Liver (tissue), 8 donors: ENCODE measurements at regions not wholly inside any gene's neighbourhood (a gene's known extent, or its start where the extent isn't known, plus 50 kb on each side); places are given as distances from the start of the nearest gene placed in this dataset.

Experiments used
- DNase-seq: peaks from one replicate; pipeline ENCODE4 v3.0.0-alpha.2; 2017; ENCODE audit warnings: low spot score
- H3K27ac ChIP-seq, 2 donors: one replicate each; pipeline ENCODE4 v1.7.0; 2013; ENCODE audit warnings: inconsistent platforms in 2 of 2, low read length in 2 of 2, control low read depth in 1 of 2, low read depth in 1 of 2, mild to moderate bottlenecking in 1 of 2
- H3K27me3 ChIP-seq, 4 donors: one replicate each; pipeline versions ENCODE4 v1.6.1 to v1.7.0; 2013; ENCODE audit warnings: low read length in 3 of 4, inconsistent platforms in 1 of 4, mild to moderate bottlenecking in 1 of 4, moderate library complexity in 1 of 4; ENCODE audit not compliant: control insufficient read depth in 4 of 4, insufficient read depth in 4 of 4
- H3K36me3 ChIP-seq, 4 donors: one replicate each; pipeline versions ENCODE4 v1.6.1 to v1.7.0; 2013; ENCODE audit warnings: low read length in 3 of 4, mild to moderate bottlenecking in 3 of 4, low read depth in 1 of 4, moderate library complexity in 1 of 4; ENCODE audit not compliant: control insufficient read depth in 4 of 4, insufficient read depth in 3 of 4
- H3K4me1 ChIP-seq, 4 donors: one replicate each; pipeline versions ENCODE4 v1.6.1 to v1.7.0; 2013; ENCODE audit warnings: low read length in 3 of 4, mild to moderate bottlenecking in 3 of 4, moderate library complexity in 1 of 4; ENCODE audit not compliant: control insufficient read depth in 4 of 4, insufficient read depth in 4 of 4
- H3K4me3 ChIP-seq, 3 donors: one replicate each; pipeline versions ENCODE4 v1.6.1 to v1.7.0; 2013; ENCODE audit warnings: low read length in 3 of 3, control low read depth in 1 of 3, low read depth in 1 of 3, mild to moderate bottlenecking in 1 of 3
- H3K9ac ChIP-seq, 2 donors: one replicate each; pipeline ENCODE4 v1.7.0; 2013; ENCODE audit warnings: low read length in 2 of 2, mild to moderate bottlenecking in 2 of 2, moderate library complexity in 2 of 2, control low read depth in 1 of 2, low read depth in 1 of 2
- H3K9me3 ChIP-seq, 4 donors: one replicate each; pipeline versions ENCODE4 v1.6.1 to v1.7.0; 2013; ENCODE audit warnings: low read length in 3 of 4; ENCODE audit not compliant: control insufficient read depth in 4 of 4
- CTCF ChIP-seq: fragments of 150-350 bp; IDR thresholded peaks from 2 replicates; pipeline ENCODE4 v1.5.1; 2017; ENCODE audit warnings: improper control_type of control experiment, low read depth, low read length; ENCODE audit not compliant: missing input control
- EGR1 ChIP-seq, 2 donors: IDR thresholded peaks; 2 replicates each; pipeline ENCODE4 v1.6.1; 2016 to 2018; ENCODE audit warnings: antibody characterized with exemption in 2 of 2, low read depth in 2 of 2
- FOXA2 ChIP-seq: IDR thresholded peaks from 2 replicates; pipeline ENCODE4 v1.6.1; 2016; ENCODE audit warnings: antibody characterized with exemption
- GABPA ChIP-seq, 2 donors: IDR thresholded peaks in 1 of 2; conservative IDR thresholded peaks in 1 of 2; 2 replicates each; pipeline ENCODE4 v1.6.1; 2016; ENCODE audit warnings: antibody characterized with exemption in 2 of 2, mild to moderate bottlenecking in 1 of 2, moderate library complexity in 1 of 2
- HNF4A ChIP-seq, 2 donors: conservative IDR thresholded peaks; 2 replicates each; pipeline ENCODE4 v1.6.1; 2016; ENCODE audit warnings: antibody characterized with exemption in 2 of 2, mild to moderate bottlenecking in 2 of 2
- JUND ChIP-seq, 2 donors: IDR thresholded peaks; 2 replicates each; pipeline ENCODE4 v1.6.1; 2016; ENCODE audit warnings: antibody characterized with exemption in 2 of 2
- MAX ChIP-seq: IDR thresholded peaks from 2 replicates; pipeline ENCODE4 v1.6.1; 2016; ENCODE audit warnings: antibody characterized with exemption
- NR2F2 ChIP-seq: IDR thresholded peaks from 2 replicates; pipeline ENCODE4 v1.6.1; 2016; ENCODE audit warnings: antibody characterized with exemption
- REST ChIP-seq: IDR thresholded peaks from 2 replicates; pipeline ENCODE4 v1.6.1; 2016; ENCODE audit warnings: antibody characterized with exemption, mild to moderate bottlenecking
- RXRA ChIP-seq, 2 donors: IDR thresholded peaks; 2 replicates each; pipeline ENCODE4 v1.6.1; 2017 to 2018; ENCODE audit warnings: antibody characterized with exemption in 2 of 2, mild to moderate bottlenecking in 1 of 2
- SP1 ChIP-seq: IDR thresholded peaks from 2 replicates; pipeline ENCODE4 v1.6.1; 2018; ENCODE audit warnings: antibody characterized with exemption, mild to moderate bottlenecking
- TAF1 ChIP-seq: conservative IDR thresholded peaks from 2 replicates; pipeline ENCODE4 v1.6.1; 2016; ENCODE audit warnings: antibody characterized with exemption, mild to moderate bottlenecking
- YY1 ChIP-seq: IDR thresholded peaks from 2 replicates; pipeline ENCODE4 v1.6.1; 2016; ENCODE audit warnings: antibody characterized with exemption, mild to moderate bottlenecking
- ZBTB33 ChIP-seq: IDR thresholded peaks from 2 replicates; pipeline ENCODE4 v1.6.1; 2016; ENCODE audit warnings: antibody characterized with exemption
- whole genome bisulfite sequencing: extraction: QIAGEN DNeasy Blood & Tissue Kit; methylation state at CpG from one replicate; pipeline ENCODE4 v1.1.7; 2013; 5-methylcytosine and 5-hydroxymethylcytosine counted together
- donor health status: healthy.
- donor health status: healthy.
- donor health status: healthy.
- donor health status: healthy.
- donor health status: healthy.

- no peak for TF ChIP-seq REST
- TF ChIP-seq FOXA2, result peak; percentile 34
- TF ChIP-seq RXRA (IDR thresholded peaks at IDR 0.05), result peak in 1 of 2 donors; percentile 28
Observed at GRCh38 chrX:45502396-45502795, 301.7 kb upstream of the DIPK2B start (continued).

GRCh38 chrX:45497290-45497689 lies 296.6 kb upstream of the DIPK2B start:
- Histone ChIP-seq H3K9me3 (no peaks in the 10 kb centered on the region), H3K4me3 (no peak overlapping the region), H3K27ac (no peak overlapping the region), H3K27me3 (no peaks in the 10 kb centered on the region), H3K9ac (no peak overlapping the region), H3K4me1 (no peaks in the 10 kb centered on the region), H3K36me3 (no peaks in the 10 kb centered on the region)
- TF ChIP-seq HNF4A (conservative IDR thresholded peaks at IDR 0.05), result no peak
- no peak for TF ChIP-seq MAX
- TF ChIP-seq REST, result no peak
- TF ChIP-seq RXRA (IDR thresholded peaks at IDR 0.05), result no peak
- TF ChIP-seq ZBTB33, result no peak
- no peak for TF ChIP-seq FOXA2
- TF ChIP-seq YY1, result no peak
- TF ChIP-seq TAF1, result no peak
- TF ChIP-seq NR2F2, result no peak
- no peak for TF ChIP-seq JUND (IDR thresholded peaks at IDR 0.05)
- TF ChIP-seq GABPA (IDR thresholded peaks at IDR 0.05 in 1 of 2, conservative IDR thresholded peaks at IDR 0.05 in 1 of 2), result no peak
- TF ChIP-seq SP1, result no peak
- TF ChIP-seq CTCF, result no peak
- TF ChIP-seq EGR1 (IDR thresholded peaks at IDR 0.05; ENCODE audit: low read depth in 2 of 2), result no peak
- WGBS, result 90% methylated on average over 3 of the region's 3 CpGs
- DNase-seq, result no peak
